ENCODE measurements at regions not wholly inside any gene's neighbourhood (a gene's known extent, or its start where the extent isn't known, plus 50 kb on each side); places are given as distances from the start of the nearest gene placed in this dataset.

GRCh38 chr11:121929581-121929980 is 186.4 kb downstream of the BLID start:
- no peak for ATAC-seq (ENCODE audit: poor library complexity)
- ChIA-PET POLR2A (no interaction called here), CTCF (no interaction called here)
- Histone ChIP-seq H3K4me3 (ENCODE audit: low read length) (no peak overlapping the region), H3K27me3 (ENCODE audit: control insufficient read depth in 1 of 2, insufficient read depth in 2 of 2, low read length in 2 of 2) (peaks cover 14 to 22% of the 10 kb centered on the region in 2 experiments), H3K4me1 (ENCODE audit: insufficient read depth, low read length) (no peaks in the 10 kb centered on the region), H3K27ac (ENCODE audit: low read depth in 1 of 2, low read length in 2 of 2) (no peak overlapping the region), H3K36me3 (ENCODE audit: insufficient read depth, low read length) (no peaks in the 10 kb centered on the region), H3K9me3 (ENCODE audit: control insufficient read depth in 1 of 2, insufficient read depth in 1 of 2, low read length in 2 of 2) (no peaks in the 10 kb centered on the region)
- H3K27me3 Mint-ChIP-seq: peaks cover 42% of the 10 kb centered on the region
- H3K27ac Mint-ChIP-seq: no peak overlapping the region
- DNase-seq: no peak
- H3K36me3 Mint-ChIP-seq (ENCODE audit: low read depth): no peaks in the 10 kb centered on the region
- no peaks in the 10 kb centered on the region for H3K9me3 Mint-ChIP-seq
- intact Hi-C loops (cut with DNase I, micrococcal nuclease): no loop called here
- H3K4me3 Mint-ChIP-seq: no peak overlapping the region
- TF ChIP-seq CTCF (IDR thresholded peaks at IDR 0.05): no peak
- H3K4me1 Mint-ChIP-seq (ENCODE audit: low read depth): no peaks in the 10 kb centered on the region

- ChIA-PET POLR2A (no interaction called here), CTCF (no interaction called here)
- no peak overlapping the region for H3K27ac Mint-ChIP-seq
- Histone ChIP-seq H3K4me3 (ENCODE audit: low read length) (no peak overlapping the region), H3K27ac (ENCODE audit: low read depth in 1 of 2, low read length in 2 of 2) (no peak overlapping the region), H3K9me3 (ENCODE audit: control insufficient read depth in 1 of 2, insufficient read depth in 1 of 2, low read length in 2 of 2) (no peaks in the 10 kb centered on the region), H3K27me3 (ENCODE audit: control insufficient read depth in 1 of 2, insufficient read depth in 2 of 2, low read length in 2 of 2) (peaks cover 14 to 22% of the 10 kb centered on the region in 2 experiments), H3K36me3 (ENCODE audit: insufficient read depth, low read length) (no peaks in the 10 kb centered on the region), H3K4me1 (ENCODE audit: insufficient read depth, low read length) (no peaks in the 10 kb centered on the region)
- H3K4me1 Mint-ChIP-seq (ENCODE audit: low read depth): no peaks in the 10 kb centered on the region
- intact Hi-C loops (cut with DNase I, micrococcal nuclease): no loop called here
- H3K9me3 Mint-ChIP-seq: no peaks in the 10 kb centered on the region
- no peak for TF ChIP-seq CTCF (IDR thresholded peaks at IDR 0.05)
- no peak for ATAC-seq (ENCODE audit: poor library complexity)
- H3K27me3 Mint-ChIP-seq: peaks cover 44% of the 10 kb centered on the region
- DNase-seq: no peak
- no peaks in the 10 kb centered on the region for H3K36me3 Mint-ChIP-seq (ENCODE audit: low read depth)
- no peak overlapping the region for H3K4me3 Mint-ChIP-seq
Observed at GRCh38 chr11:121928597-121929580, 187.1 kb downstream of the BLID start.

- TF ChIP-seq CTCF (IDR thresholded peaks at IDR 0.05): no peak
- intact Hi-C loops (cut with DNase I, micrococcal nuclease): no loop called here
- H3K4me1 ChIP-seq (ENCODE audit: insufficient read depth, low read length): no peaks in the 10 kb centered on the region
- no peak overlapping the region for H3K27ac Mint-ChIP-seq
- H3K36me3 Mint-ChIP-seq (ENCODE audit: low read depth): no peaks in the 10 kb centered on the region
- H3K27ac ChIP-seq (ENCODE audit: low read depth in 1 of 2, low read length in 2 of 2): no peak overlapping the region
- no peaks in the 10 kb centered on the region for H3K36me3 ChIP-seq (ENCODE audit: insufficient read depth, low read length)
- ATAC-seq (ENCODE audit: poor library complexity) (no peak), DNase-seq (no peak)
- H3K4me3 ChIP-seq (ENCODE audit: low read length): no peak overlapping the region
- CTCF ChIA-PET: no interaction called here
- H3K27me3 Mint-ChIP-seq: peaks cover 42% of the 10 kb centered on the region
- no peak overlapping the region for H3K4me3 Mint-ChIP-seq
- peaks cover 14 to 22% of the 10 kb centered on the region in 2 experiments for H3K27me3 ChIP-seq (ENCODE audit: control insufficient read depth in 1 of 2, insufficient read depth in 2 of 2, low read length in 2 of 2)
- no peaks in the 10 kb centered on the region for H3K9me3 ChIP-seq (ENCODE audit: control insufficient read depth in 1 of 2, insufficient read depth in 1 of 2, low read length in 2 of 2)
- POLR2A ChIA-PET: no interaction called here
- no peaks in the 10 kb centered on the region for H3K9me3 Mint-ChIP-seq
- H3K4me1 Mint-ChIP-seq (ENCODE audit: low read depth): no peaks in the 10 kb centered on the region
Observed at GRCh38 chr11:121927789-121928188, 188.2 kb downstream of the BLID start.
